ENCODE measurements at regions not wholly inside any gene's neighbourhood (a gene's known extent, or its start where the extent isn't known, plus 50 kb on each side); places are given as distances from the start of the nearest gene placed in this dataset.

DNA sequence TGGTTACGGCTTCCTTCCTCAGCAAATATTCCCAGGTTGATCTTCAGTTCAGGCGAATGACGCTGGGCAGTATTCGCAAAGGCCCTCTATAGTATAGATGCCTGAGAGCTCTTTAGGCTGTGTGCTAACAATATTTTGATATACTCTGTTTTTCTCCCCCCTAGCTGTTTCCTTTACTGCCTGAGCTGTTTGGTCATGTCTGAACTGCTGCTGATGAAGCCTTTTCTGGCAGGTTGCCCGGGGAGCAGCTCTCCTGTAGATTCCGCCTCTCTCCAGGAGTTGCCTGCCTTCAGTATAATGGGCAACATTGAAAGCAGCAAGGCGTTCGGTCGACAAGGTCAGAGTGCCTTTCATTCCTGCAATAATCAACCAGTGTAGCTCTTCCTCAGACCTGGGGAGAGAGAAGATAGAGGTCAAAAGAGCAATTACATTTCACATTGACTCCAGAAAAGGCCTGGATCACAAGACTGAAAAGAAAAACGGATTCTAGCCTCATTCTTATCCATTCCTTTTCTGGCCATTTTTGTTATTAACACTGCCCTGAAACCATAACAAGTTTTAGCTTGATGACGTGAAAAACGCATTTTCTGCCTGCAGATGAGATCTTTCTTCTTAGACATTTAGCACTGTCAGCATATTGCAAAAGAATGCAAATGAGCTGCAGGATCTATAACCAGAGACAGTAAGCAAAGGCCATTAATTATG lies 60.1 kb upstream of the ZNF608 start (continued):
- no peak for TF ChIP-seq CEBPB (IDR thresholded peaks at IDR 0.05; ENCODE audit: borderline replicate concordance, low read depth, low read length)
- peak; percentile 96 to 97 for TF ChIP-seq MAFK (conservative IDR thresholded peaks at IDR 0.05 in 1 of 2, IDR thresholded peaks at IDR 0.05 in 1 of 2; ENCODE audit: low read length in 2 of 2)
- peak; percentile 25 to 32; a peak in 1 of 4 replicates for TF ChIP-seq NR2F1 (CRISPR knock-in tag; IDR thresholded peaks at IDR 0.05)
- TF ChIP-seq ZNF878 (CRISPR knock-in tag; IDR thresholded peaks at IDR 0.05) = no peak
- no peak for TF ChIP-seq MYNN (CRISPR knock-in tag; IDR thresholded peaks at IDR 0.05; ENCODE audit: low read depth)
- TF ChIP-seq ZNF772 (CRISPR knock-in tag; IDR thresholded peaks at IDR 0.05) = no peak
- no peak for TF ChIP-seq SOX13 (IDR thresholded peaks at IDR 0.05)
- 0 out of 4 replicates have a peak, but pooled peaks of 1 of the 2 experiments have one; percentile 6 for TF ChIP-seq SOX13 (CRISPR knock-in tag; conservative IDR thresholded peaks at IDR 0.05 in 1 of 2, IDR thresholded peaks at IDR 0.05 in 1 of 2)
- TF ChIP-seq ZNF441 (CRISPR knock-in tag; IDR thresholded peaks at IDR 0.05; ENCODE audit: borderline replicate concordance) = peak; percentile 74
- no peak for TF ChIP-seq ZNF768 (CRISPR knock-in tag; IDR thresholded peaks at IDR 0.05)
- TF ChIP-seq ZFP36L2 (CRISPR knock-in tag; IDR thresholded peaks at IDR 0.05) = no peak
- no peak for TF ChIP-seq RAD51 (IDR thresholded peaks at IDR 0.05; ENCODE audit: borderline replicate concordance)
- TF ChIP-seq ZNF432 (CRISPR knock-in tag; IDR thresholded peaks at IDR 0.05; ENCODE audit: borderline replicate concordance) = no peak

- no peaks in the 10 kb centered on the region for H3K9me3 ChIP-seq (ENCODE audit: low read length)
- DNase-seq (ENCODE audit: low spot score) (no peak), ATAC-seq (no peak), FAIRE-seq (no peak)
- H3K36me3 ChIP-seq (replicated peaks in 1 of 2; ENCODE audit: control insufficient read depth in 1 of 2, insufficient read depth in 2 of 2, low read length in 2 of 2) = no peaks in the 10 kb centered on the region
- intact Hi-C loops (cut with micrococcal nuclease; ENCODE audit: unreplicated experiment) (loop anchor here (5.0 kb wide), 1 partner anchor 872 kb away; no protein-coding TSS in a partner anchor), in situ Hi-C loops (cut with HindIII; ENCODE audit: extremely low pct_ligation_motif_present, low pct_unique_long_range_greater_than_20kb) (no loop called here)
- H3K79me2 ChIP-seq (ENCODE audit: insufficient read depth, low read length) = no peaks in the 10 kb centered on the region
- H3K4me3 ChIP-seq (replicated peaks in 1 of 3; ENCODE audit: insufficient read depth in 1 of 3, low read depth in 2 of 3, low read length in 3 of 3) = no peak overlapping the region
- H3K27me3 ChIP-seq (ENCODE audit: control insufficient read depth in 1 of 2, insufficient read depth in 2 of 2, low read length in 2 of 2) = no peaks in the 10 kb centered on the region; a peak in 1 of 5 replicates
- H3K27ac ChIP-seq (ENCODE audit: extremely low read length, insufficient read depth, low read length) = no peak overlapping the region
- CTCF ChIA-PET (ENCODE audit: low intra/inter-chr PET ratio, low total read pairs) = no interaction called here
- 83% methylated on average over 13 of the region's 24 CpGs for WGBS (ENCODE audit: low lambda C conversion rate)
- H3K4me1 ChIP-seq (ENCODE audit: insufficient read depth, low read length) = peaks cover 16% of the 10 kb centered on the region
- POLR2A ChIA-PET = no interaction called here
- H4K20me1 ChIP-seq (ENCODE audit: insufficient read depth, low read length) = no peaks in the 10 kb centered on the region
- H3K9ac ChIP-seq (ENCODE audit: insufficient read depth, low read depth, low read length) = no peak overlapping the region
- H3K4me2 ChIP-seq (ENCODE audit: low read depth, low read length) = no peak overlapping the region
- no TSS peak for BruUV-seq (replicated peaks)
- no peak overlapping the region for H2AFZ ChIP-seq (ENCODE audit: low read length)
- TF ChIP-seq, protein P1, sequence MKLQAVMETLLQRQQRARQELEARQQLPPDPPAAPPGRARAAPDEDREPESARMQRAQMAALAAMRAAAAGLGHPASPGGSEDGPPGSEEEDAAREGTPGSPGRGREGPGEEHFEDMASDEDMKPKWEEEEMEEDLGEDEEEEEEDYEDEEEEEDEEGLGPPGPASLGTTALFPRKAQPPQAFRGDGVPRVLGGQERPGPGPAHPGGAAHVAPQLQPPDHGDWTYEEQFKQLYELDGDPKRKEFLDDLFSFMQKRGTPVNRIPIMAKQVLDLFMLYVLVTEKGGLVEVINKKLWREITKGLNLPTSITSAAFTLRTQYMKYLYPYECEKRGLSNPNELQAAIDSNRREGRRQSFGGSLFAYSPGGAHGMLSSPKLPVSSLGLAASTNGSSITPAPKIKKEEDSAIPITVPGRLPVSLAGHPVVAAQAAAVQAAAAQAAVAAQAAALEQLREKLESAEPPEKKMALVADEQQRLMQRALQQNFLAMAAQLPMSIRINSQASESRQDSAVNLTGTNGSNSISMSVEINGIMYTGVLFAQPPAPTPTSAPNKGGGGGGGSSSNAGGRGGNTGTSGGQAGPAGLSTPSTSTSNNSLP (IDR thresholded peaks at IDR 0.05; ENCODE audit: low read depth, low read length) = no peak
- TF ChIP-seq ZNF264 (CRISPR knock-in tag; IDR thresholded peaks at IDR 0.05) (no peak), SNRNP70 (IDR thresholded peaks at IDR 0.05; ENCODE audit: low read depth, low read length) (no peak), SCMH1 (CRISPR knock-in tag; IDR thresholded peaks at IDR 0.05; ENCODE audit: borderline replicate concordance) (no peak), SALL2 (CRISPR knock-in tag; IDR thresholded peaks at IDR 0.05) (no peak)
- TF ChIP-seq, protein P2, sequence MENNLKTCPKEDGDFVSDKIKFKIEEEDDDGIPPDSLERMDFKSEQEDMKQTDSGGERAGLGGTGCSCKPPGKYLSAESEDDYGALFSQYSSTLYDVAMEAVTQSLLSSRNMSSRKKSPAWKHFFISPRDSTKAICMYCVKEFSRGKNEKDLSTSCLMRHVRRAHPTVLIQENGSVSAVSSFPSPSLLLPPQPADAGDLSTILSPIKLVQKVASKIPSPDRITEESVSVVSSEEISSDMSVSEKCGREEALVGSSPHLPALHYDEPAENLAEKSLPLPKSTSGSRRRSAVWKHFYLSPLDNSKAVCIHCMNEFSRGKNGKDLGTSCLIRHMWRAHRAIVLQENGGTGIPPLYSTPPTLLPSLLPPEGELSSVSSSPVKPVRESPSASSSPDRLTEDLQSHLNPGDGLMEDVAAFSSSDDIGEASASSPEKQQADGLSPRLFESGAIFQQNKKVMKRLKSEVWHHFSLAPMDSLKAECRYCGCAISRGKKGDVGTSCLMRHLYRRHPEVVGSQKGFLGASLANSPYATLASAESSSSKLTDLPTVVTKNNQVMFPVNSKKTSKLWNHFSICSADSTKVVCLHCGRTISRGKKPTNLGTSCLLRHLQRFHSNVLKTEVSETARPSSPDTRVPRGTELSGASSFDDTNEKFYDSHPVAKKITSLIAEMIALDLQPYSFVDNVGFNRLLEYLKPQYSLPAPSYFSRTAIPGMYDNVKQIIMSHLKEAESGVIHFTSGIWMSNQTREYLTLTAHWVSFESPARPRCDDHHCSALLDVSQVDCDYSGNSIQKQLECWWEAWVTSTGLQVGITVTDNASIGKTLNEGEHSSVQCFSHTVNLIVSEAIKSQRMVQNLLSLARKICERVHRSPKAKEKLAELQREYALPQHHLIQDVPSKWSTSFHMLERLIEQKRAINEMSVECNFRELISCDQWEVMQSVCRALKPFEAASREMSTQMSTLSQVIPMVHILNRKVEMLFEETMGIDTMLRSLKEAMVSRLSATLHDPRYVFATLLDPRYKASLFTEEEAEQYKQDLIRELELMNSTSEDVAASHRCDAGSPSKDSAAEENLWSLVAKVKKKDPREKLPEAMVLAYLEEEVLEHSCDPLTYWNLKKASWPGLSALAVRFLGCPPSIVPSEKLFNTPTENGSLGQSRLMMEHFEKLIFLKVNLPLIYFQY (CRISPR knock-in tag; IDR thresholded peaks at IDR 0.05; ENCODE audit: borderline replicate concordance) = no peak
These were observed 62.4 kb upstream of the ZNF608 start for GRCh38 chr5:124808842-124809268.

All from HepG2 (cell line).